Dedifferentiated amniotic fluid mesenchymal stem cell (primary cell): ENCODE measurements at regions not wholly inside any gene's neighbourhood (a gene's known extent, or its start where the extent isn't known, plus 50 kb on each side); places are given as distances from the start of the nearest gene placed in this dataset.

Experiments used
- DNase-seq: peaks from one replicate; pipeline ENCODE4 v3.0.0-alpha.2; 2016; ENCODE audit errors: extremely low spot score

- DNase-seq: no peak
These were observed 535.0 kb upstream of the MEF2C start for GRCh38 chr5:89417990-89418389.

GRCh38 chr5:89417515-89417914 lies 534.5 kb upstream of the MEF2C start:
- DNase-seq: no peak

- DNase-seq: no peak
These were observed 528.9 kb upstream of the MEF2C start for GRCh38 chr5:89411891-89412290.

DNA sequence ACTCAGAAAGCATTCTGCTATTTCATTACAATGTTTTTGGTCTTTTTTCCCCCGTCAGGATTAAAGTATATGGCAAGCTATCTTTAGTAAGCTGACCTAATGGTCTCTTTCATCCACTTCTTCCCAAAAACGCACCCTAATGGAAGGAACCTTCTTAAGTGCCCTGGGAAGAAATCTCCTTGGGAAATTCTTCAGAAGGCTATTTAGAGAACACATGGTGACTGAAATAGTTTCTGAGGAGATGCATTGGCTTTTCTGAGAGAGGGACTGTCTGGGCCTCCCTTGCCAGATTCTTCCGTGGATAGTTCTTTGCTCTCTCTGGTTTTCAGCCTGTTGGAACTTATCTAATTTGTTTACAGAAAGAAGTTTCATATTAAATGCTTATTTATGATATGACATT lies 524.1 kb upstream of the MEF2C start:
- DNase-seq: no peak

GRCh38 chr5:89401659-89402058 lies 518.7 kb upstream of the MEF2C start:
- DNase-seq: no peak

GRCh38 chr5:89401012-89401411 lies 518.0 kb upstream of the MEF2C start:
- DNase-seq: no peak

DNA sequence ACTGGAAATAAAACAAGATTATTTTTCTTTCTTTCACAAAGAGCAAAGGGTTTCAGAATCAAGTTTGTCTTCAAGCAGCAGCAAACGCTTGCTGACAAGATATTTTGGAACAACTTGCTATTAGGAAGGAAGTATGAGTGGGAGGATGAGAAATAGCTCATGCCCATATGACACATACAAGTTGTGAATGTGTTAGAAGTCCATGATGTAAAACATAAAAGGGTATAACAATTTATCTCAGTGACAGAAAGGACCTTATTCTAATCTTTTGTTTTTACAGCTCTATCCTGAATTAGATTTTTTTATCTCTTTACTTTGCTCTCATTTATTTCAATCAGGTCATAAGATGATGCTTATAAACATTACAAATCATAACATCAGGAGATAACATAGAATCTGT lies 516.6 kb upstream of the MEF2C start:
- DNase-seq: no peak

- no peak for DNase-seq
These were observed 514.1 kb upstream of the MEF2C start for GRCh38 chr5:89397096-89397495.

GRCh38 chr5:89396278-89396954 lies 513.4 kb upstream of the MEF2C start:
- DNase-seq: no peak

- DNase-seq: no peak
These were observed 512.1 kb upstream of the MEF2C start for GRCh38 chr5:89395111-89395510.

- no peak for DNase-seq
These were observed 505.9 kb upstream of the MEF2C start for GRCh38 chr5:89388872-89389271.

- no peak for DNase-seq
These were observed 501.4 kb upstream of the MEF2C start for GRCh38 chr5:89384391-89384790.

GRCh38 chr5:89380635-89381034 lies 497.7 kb upstream of the MEF2C start:
- no peak for DNase-seq

DNA sequence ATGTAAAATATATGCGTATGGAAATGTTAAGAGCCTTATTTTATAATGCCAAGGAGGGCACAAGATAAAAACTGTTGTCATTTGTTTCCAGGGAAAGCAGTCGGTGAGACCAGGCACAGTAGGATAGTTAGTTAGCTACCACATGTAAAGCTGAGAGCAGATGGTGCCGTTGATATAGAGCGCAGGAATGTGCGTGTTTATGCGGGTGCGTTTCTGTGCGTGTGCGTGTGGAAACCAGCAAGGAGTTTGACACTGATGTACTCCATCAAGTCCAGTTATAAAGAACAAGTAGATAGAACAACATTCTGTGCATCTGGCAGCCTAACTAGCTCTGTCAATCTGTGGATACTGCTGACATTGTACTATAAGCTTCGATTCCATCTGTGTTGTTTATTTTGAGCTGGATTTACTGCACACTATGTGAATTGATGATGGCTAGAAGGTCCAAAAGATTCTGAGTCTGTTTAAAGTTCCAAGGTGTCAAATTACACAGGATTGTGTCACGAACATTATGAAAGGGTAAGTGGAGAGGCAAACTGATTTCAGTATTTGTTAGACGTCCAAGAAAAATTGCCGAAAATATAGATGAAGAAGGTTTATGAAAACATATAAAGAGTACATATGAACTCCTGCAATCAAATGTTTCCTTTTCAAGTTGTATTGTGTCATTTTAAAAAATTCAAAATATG lies 494.9 kb upstream of the MEF2C start:
- DNase-seq: peak; percentile 18

- no peak for DNase-seq
These were observed 492.0 kb upstream of the MEF2C start for GRCh38 chr5:89374818-89375521.

DNA sequence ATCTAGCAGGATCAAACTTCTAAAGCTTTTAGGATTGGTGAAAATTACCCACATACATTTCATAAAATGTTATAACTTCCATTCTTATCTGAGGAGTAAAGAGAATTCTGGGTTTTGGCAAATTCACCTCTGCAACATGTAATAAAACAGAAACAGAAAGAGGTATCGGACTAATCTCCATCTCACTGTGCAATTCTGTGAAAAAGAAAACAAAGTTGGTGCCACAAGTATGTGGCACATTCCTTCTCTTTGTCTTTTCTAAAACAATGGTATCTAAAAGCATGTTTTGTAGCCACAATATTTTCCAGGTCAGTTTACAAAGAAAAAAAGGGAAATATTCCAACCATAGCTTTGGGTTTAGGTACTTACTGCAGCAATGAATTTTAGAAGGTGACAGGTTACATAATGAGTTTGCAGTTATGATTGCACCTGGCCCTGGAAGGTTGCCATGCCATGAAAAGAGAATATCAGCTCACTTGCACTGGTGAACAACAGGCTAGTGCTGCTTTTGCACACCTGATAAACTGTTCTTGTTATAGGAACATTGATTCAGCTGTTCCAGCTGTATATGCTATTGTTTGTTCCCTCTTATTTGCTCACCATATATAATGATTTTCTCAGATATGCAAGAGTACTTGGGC lies 491.3 kb upstream of the MEF2C start:
- no peak for DNase-seq

GRCh38 chr5:89372176-89372575 lies 489.2 kb upstream of the MEF2C start:
- DNase-seq: no peak

DNA sequence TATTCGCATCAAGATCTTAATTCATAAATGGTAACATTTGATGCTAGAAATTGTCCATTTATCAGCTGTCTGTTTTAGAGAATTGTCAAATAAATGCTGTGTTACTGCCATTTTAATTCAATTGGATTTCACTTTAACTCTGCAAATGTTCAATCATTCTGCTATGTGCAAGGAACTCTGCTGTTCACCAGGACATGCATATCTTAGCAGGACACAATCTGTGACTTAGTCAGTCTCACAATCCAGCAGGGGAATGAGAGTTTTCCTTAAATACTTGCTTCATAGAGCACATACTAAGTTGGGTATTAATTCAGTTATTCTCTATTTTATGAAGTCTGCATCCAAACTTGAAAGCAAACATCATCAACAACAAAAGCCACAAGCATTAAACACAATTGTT lies 488.7 kb upstream of the MEF2C start:
- DNase-seq: no peak

DNA sequence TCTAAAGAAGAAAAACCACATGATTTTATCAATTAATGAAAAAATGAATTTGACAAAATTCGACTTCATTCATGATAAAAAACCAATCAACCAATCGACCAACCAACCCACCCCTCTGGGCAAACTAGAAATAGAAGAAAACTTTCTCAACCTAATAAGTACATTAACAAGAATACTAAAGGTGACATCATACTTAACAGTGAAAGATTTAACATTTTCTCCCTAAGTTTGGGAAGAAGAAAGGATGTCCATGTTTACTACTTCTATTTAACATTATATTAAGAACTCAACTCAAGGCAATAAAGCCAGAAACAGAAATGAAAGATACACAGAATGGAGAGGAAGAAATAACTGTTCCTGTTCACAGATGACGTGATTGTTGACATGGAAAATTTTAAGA lies 476.1 kb upstream of the MEF2C start:
- DNase-seq: no peak

DNA sequence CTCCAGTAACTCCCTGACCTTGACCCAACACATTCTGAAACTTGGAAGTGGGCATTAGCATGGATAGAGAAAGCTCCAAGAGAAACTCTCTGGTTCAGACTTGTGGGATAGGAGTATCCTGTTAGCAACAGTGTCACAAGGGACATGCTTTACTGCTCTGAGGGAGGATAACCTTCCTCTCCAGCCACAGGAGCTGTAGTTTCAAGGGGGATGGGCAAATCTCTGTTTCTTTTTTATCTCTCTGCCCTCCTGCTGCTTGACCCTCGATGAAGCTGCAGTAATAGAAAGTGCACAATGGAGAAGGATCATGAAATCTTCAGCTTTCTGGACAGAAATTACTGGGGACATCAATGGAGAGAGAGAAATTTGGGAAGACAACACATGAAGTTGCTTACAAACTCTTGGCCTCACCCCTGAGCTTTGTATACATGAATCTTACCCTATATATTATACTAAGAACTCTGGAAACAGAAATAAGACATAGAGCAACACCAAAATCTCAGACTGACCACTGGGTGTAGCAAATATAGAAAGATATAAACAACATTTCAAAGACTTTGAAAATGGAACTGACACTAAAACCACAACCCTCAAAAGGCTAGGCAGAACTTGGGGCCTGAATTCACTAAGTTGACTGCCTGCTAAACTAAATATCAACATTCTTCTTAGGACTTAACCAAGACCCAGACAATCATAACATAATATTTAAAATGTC lies 471.0 kb upstream of the MEF2C start:
- no peak for DNase-seq

GRCh38 chr5:89351975-89352374 lies 469.0 kb upstream of the MEF2C start:
- no peak for DNase-seq

DNA sequence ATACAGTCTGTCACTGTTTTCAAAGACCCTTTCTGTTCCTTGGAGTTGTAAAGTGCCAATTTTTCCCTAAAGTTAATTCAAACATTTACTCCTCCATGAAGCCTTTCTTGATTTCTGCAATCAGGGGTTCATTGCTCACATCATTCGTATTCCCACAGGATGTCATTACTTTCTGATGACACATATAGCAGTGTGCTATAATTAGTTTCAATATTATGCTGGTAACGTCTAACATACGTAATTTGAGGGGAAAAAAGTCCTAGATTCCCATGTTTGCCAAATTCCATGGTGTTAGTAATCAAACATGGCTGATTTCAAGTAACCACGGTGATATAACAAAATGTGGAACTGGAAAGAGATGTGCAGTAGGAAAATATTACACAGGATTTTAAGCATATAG lies 468.2 kb upstream of the MEF2C start:
- peak; percentile 21 for DNase-seq
